CD14-positive monocyte (primary cell): ENCODE measurements at regions not wholly inside any gene's neighbourhood (a gene's known extent, or its start where the extent isn't known, plus 50 kb on each side); places are given as distances from the start of the nearest gene placed in this dataset.
"Not testable (repeated sequence)": the region's sequence is repeated elsewhere in the genome, so short reads cannot be mapped to it uniquely, and the experiment has no call there.

ENCODE experiments used
- DNase-seq, 3 donors: peaks; one replicate each; pipeline ENCODE4 v3.0.0-alpha.2; 2011 to 2022
- H2AFZ ChIP-seq: 2 replicates; pipeline ENCODE4 v1.6.0; 2012; ENCODE audit warnings: mild to moderate bottlenecking, low read depth, low read length, inconsistent platforms; ENCODE audit not compliant: insufficient read depth, poor library complexity, severe bottlenecking
- H3K27ac ChIP-seq, 2 donors: 1 replicate in 1 of 2; 2 replicates in 1 of 2; pipeline ENCODE4 v1.5.1; 2012 to 2013; ENCODE audit warnings: low read length in 2 of 2, control low read depth in 1 of 2, inconsistent platforms in 1 of 2, low read depth in 1 of 2, mild to moderate bottlenecking in 1 of 2
- H3K27me3 ChIP-seq, 2 donors: one replicate each; pipeline versions ENCODE4 v1.6.0 to v1.6.1; 2011 to 2013; ENCODE audit warnings: low read length in 2 of 2; ENCODE audit not compliant: control insufficient read depth in 2 of 2, insufficient read depth in 2 of 2
- H3K36me3 ChIP-seq, 2 donors: replicated peaks in 1 of 2; 1 replicate in 1 of 2; 2 replicates in 1 of 2; pipeline versions ENCODE4 v1.5.1 to v1.6.1; 2012 to 2013; ENCODE audit warnings: low read length in 2 of 2, control low read depth in 1 of 2, inconsistent platforms in 1 of 2, mild to moderate bottlenecking in 1 of 2; ENCODE audit not compliant: insufficient read depth in 2 of 2, control insufficient read depth in 1 of 2
- H3K4me1 ChIP-seq, 2 donors: 1 replicate in 1 of 2; 2 replicates in 1 of 2; pipeline versions ENCODE4 v1.5.1 to v1.6.1; 2012 to 2013; ENCODE audit warnings: low read length in 2 of 2, control low read depth in 1 of 2, inconsistent platforms in 1 of 2, mild to moderate bottlenecking in 1 of 2, moderate library complexity in 1 of 2; ENCODE audit not compliant: insufficient read depth in 2 of 2, control insufficient read depth in 1 of 2
- H3K4me2 ChIP-seq: replicated peaks from 2 replicates; pipeline ENCODE3; 2012; ENCODE audit warnings: low read length, moderate library complexity, mild to moderate bottlenecking; ENCODE audit not compliant: poor library complexity, severe bottlenecking; ENCODE audit errors: extremely low read depth
- H3K4me3 ChIP-seq, 3 experiments: fragments of 200-600 bp in 1 of 3; sonication (generic) in 1 of 3; replicated peaks in 1 of 3; 1 replicate in 2 of 3; 2 replicates in 1 of 3; pipeline ENCODE4 v1.5.1; 2011 to 2013; ENCODE audit warnings: low read length in 3 of 3, mild to moderate bottlenecking in 3 of 3, control low read depth in 2 of 3, low read depth in 2 of 3, inconsistent platforms in 1 of 3, moderate library complexity in 1 of 3
- H3K79me2 ChIP-seq: 2 replicates; pipeline ENCODE4 v1.6.0; 2012; ENCODE audit warnings: mild to moderate bottlenecking, control low read depth, inconsistent platforms, low read length, moderate library complexity; ENCODE audit not compliant: insufficient read depth
- H3K9ac ChIP-seq: 2 replicates; pipeline ENCODE4 v1.6.0; 2017; ENCODE audit warnings: low read length, mild to moderate bottlenecking; ENCODE audit not compliant: insufficient read depth, poor library complexity, severe bottlenecking
- H3K9me3 ChIP-seq, 2 donors: replicated peaks in 1 of 2; 1 replicate in 1 of 2; 2 replicates in 1 of 2; pipeline versions ENCODE4 v1.5.1 to v1.6.1; 2012 to 2013; ENCODE audit warnings: low read length in 2 of 2, control low read depth in 1 of 2; ENCODE audit not compliant: control insufficient read depth in 1 of 2, insufficient read depth in 1 of 2
- H4K20me1 ChIP-seq: 2 replicates; pipeline ENCODE4 v1.6.0; 2012; ENCODE audit warnings: mild to moderate bottlenecking, low read length, control low read depth, moderate library complexity; ENCODE audit not compliant: insufficient read depth
- H3K27ac Mint-ChIP-seq, 7 donors: one replicate each; pipeline ENCODE4 v1.8.0; 2020; ENCODE audit warnings: mild to moderate bottlenecking in 7 of 7, mixed read lengths in 7 of 7, moderate library complexity in 6 of 7, inconsistent platforms in 2 of 7
- H3K27me3 Mint-ChIP-seq, 3 donors: one replicate each; pipeline ENCODE4 v1.8.0; 2021 to 2022; ENCODE audit warnings: low read depth in 3 of 3, mild to moderate bottlenecking in 3 of 3, mixed read lengths in 3 of 3, moderate library complexity in 3 of 3, inconsistent platforms in 1 of 3
- H3K36me3 Mint-ChIP-seq, 2 donors: one replicate each; pipeline ENCODE4 v1.8.0; 2020; ENCODE audit warnings: mixed read lengths in 2 of 2, inconsistent platforms in 1 of 2, mild to moderate bottlenecking in 1 of 2
- H3K4me1 Mint-ChIP-seq: one replicate; pipeline ENCODE4 v1.8.0; 2020; ENCODE audit warnings: mild to moderate bottlenecking, mixed read lengths
- H3K4me3 Mint-ChIP-seq, 2 donors: one replicate each; pipeline ENCODE4 v1.8.0; 2020; ENCODE audit warnings: mild to moderate bottlenecking in 2 of 2, mixed read lengths in 2 of 2, moderate library complexity in 1 of 2
- H3K9me3 Mint-ChIP-seq, 7 donors: one replicate each; pipeline ENCODE4 v1.8.0; 2020 to 2022; ENCODE audit warnings: mixed read lengths in 7 of 7, mild to moderate bottlenecking in 6 of 7, moderate library complexity in 6 of 7, inconsistent platforms in 2 of 7
- CTCF ChIP-seq: fragments of 200-600 bp; IDR thresholded peaks from one replicate; pipeline ENCODE4 v1.8.0; 2022; ENCODE audit warnings: antibody characterized with exemption, mild to moderate bottlenecking
- WGBS: methylation state at CpG from one replicate; pipeline ENCODE4 v1.1.5; 2013; ENCODE audit warnings: missing lambda C conversion rate; ENCODE audit not compliant: insufficient coverage; 5-methylcytosine and 5-hydroxymethylcytosine counted together
- intact Hi-C, 2 donors: fragments of 100-400 bp; cut with micrococcal nuclease; formaldehyde crosslinking; loops; one replicate each; pipeline versions ENCODE4 v1.15.0 to v1.15.1; 2023

DNA sequence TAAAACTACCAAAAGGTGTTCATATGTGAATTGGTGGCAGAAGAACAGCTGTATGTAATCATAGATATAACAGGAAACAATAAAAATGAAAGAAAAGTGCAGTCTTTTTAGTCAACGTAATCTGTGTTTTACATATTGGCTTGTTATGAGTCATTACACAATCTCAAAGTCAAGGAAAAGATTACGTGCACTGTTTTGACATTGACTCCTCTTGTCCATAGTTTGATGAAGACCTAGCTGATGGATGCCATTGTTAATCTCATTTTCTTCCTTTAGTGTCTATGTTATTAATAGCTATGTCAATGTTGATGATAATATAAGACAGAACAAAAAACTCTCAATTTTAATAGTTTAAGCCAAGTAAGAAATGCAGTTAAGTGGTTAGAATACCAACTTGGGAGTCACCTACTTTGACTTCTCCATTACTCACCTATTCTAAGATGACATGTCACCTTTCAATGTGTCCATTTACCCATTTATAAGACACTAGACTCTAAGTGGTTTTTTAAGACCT lies 84.5 kb upstream of the SAMSN1 start:
- H3K4me3 ChIP-seq = no peak overlapping the region
- peak in 1 of 3 donors; percentile 10 for DNase-seq
- no peaks in the 10 kb centered on the region for H4K20me1 ChIP-seq
- H3K9ac ChIP-seq = no peak overlapping the region
- no peaks in the 10 kb centered on the region for H3K27me3 ChIP-seq
- no peak overlapping the region for H2AFZ ChIP-seq
- H3K9me3 ChIP-seq = no peaks in the 10 kb centered on the region
- intact Hi-C loops = no loop called here
- Mint-ChIP-seq H3K4me3 (no peak overlapping the region), H3K27ac (no peak overlapping the region), H3K36me3 (peaks cover 0 to 5% of the 10 kb centered on the region in 2 donors), H3K9me3 (peaks cover 3 to 11% (median 6%) of the 10 kb centered on the region in 7 donors), H3K27me3 (peaks cover 0 to 2% (median 0%) of the 10 kb centered on the region in 3 donors), H3K4me1 (peaks cover 5% of the 10 kb centered on the region)
- TF ChIP-seq CTCF = no peak
- H3K4me2 ChIP-seq = no peak overlapping the region
- no peak overlapping the region for H3K27ac ChIP-seq
- WGBS = no CpG with 5 or more reads among the region's 2 CpGs
- H3K79me2 ChIP-seq = no peaks in the 10 kb centered on the region
- peaks cover 0 to 5% of the 10 kb centered on the region in 2 donors for H3K4me1 ChIP-seq
- no peaks in the 10 kb centered on the region for H3K36me3 ChIP-seq

DNA sequence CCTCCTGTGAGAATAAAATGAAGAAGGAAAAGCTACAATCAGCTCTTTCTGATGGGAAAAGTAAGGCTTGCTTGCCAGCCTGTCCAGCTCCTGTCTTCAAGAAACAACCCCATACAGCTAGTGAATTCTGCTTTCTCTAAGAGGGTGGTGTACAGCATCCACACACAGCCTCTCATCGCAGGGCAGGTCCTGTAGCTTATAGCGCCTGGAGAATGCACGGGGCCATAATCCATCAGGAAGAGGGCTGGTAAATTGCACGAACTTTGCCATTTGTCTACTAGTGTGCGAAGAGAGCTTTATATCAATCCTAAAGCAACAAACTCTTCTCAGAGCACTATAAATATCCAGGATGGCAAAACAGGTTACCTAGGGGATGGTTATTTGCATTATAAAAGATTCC lies 83.3 kb upstream of the SAMSN1 start:
- Histone ChIP-seq H2AFZ (no peak overlapping the region), H3K9ac (no peak overlapping the region), H4K20me1 (no peaks in the 10 kb centered on the region), H3K4me2 (no peak overlapping the region), H3K4me1 (peaks cover 0 to 5% of the 10 kb centered on the region in 2 donors), H3K36me3 (no peaks in the 10 kb centered on the region), H3K79me2 (no peaks in the 10 kb centered on the region), H3K9me3 (no peaks in the 10 kb centered on the region), H3K4me3 (no peak overlapping the region), H3K27me3 (no peaks in the 10 kb centered on the region), H3K27ac (no peak overlapping the region)
- Mint-ChIP-seq H3K4me3 (no peak overlapping the region), H3K4me1 (peaks cover 7% of the 10 kb centered on the region), H3K9me3 (peaks cover 0 to 12% (median 5%) of the 10 kb centered on the region in 7 donors), H3K27ac (no peak overlapping the region), H3K27me3 (peaks cover 0 to 4% (median 0%) of the 10 kb centered on the region in 3 donors), H3K36me3 (peaks cover 0 to 3% of the 10 kb centered on the region in 2 donors)
- DNase-seq = no peak
- no peak for TF ChIP-seq CTCF
- intact Hi-C loops = no loop called here
- WGBS = 92% methylated on average over 2 of the region's 5 CpGs

DNA sequence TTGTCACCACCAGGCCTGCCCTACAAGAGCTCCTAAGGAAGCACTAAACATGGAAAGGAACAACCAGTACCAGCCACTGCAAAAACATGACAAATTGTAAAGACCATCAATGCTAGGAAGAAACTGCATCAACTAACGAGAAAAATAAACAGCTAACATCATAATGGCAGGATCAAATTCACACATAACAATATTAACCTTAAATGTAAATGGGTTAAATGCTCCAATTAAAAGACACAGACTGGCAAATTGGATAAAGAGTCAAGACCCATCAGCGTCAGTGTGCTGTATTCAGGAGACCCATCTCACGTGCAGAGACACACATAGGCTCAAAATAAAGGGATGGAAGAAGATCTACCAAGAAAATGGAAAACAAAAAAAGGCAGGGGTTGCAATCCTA lies 77.0 kb upstream of the SAMSN1 start:
- not testable (repeated sequence) for H3K27me3 Mint-ChIP-seq, H3K27ac Mint-ChIP-seq, H3K4me2 ChIP-seq

More for the DNA sequence above, 77.0 kb upstream of the SAMSN1 start:
- DNase-seq, H4K20me1 ChIP-seq, H3K79me2 ChIP-seq, H2AFZ ChIP-seq, H3K36me3 ChIP-seq, H3K4me1 Mint-ChIP-seq, H3K4me1 ChIP-seq, H3K27me3 ChIP-seq, H3K27ac ChIP-seq, intact Hi-C loops, H3K4me3 ChIP-seq, H3K4me3 Mint-ChIP-seq, H3K9ac ChIP-seq: not testable (repeated sequence)
- no CpG with 5 or more reads among the region's 3 CpGs for WGBS
- H3K9me3 ChIP-seq = peaks cover 14 to 18% of the 10 kb centered on the region in 2 donors
- Mint-ChIP-seq H3K9me3 (peaks cover 15 to 48% (median 32%) of the 10 kb centered on the region in 7 donors), H3K36me3 (peaks cover 4 to 10% of the 10 kb centered on the region in 2 donors)
